Endothelial cell of umbilical vein (primary cell): ENCODE measurements at regions not wholly inside any gene's neighbourhood (a gene's known extent, or its start where the extent isn't known, plus 50 kb on each side); places are given as distances from the start of the nearest gene placed in this dataset.

ENCODE experiments used
- BruUV-seq: library from RNA; stranded (reverse); fragments of 400-500 nt; replicated peaks from 2 replicates; lab custom pipeline; 2021; lab: Mats Ljungman, UMichigan
- CTCF ChIA-PET: fragments of 300-600, 350-600 bp; sonication (Branson Sonifier 250); formaldehyde crosslinking; loops from one replicate; lab custom pipeline; 2021; ENCODE audit warnings: antibody characterized with exemption, inconsistent platforms; lab: Charles Lee
- POLR2A ChIA-PET: fragments of 300-600, 350-600 bp; sonication (Branson Sonifier 250); formaldehyde crosslinking; loops from one replicate; lab custom pipeline; 2021; ENCODE audit warnings: antibody characterized with exemption, inconsistent platforms; lab: Charles Lee
- DNase-seq: peaks from one replicate; pipeline ENCODE4 v3.0.0-alpha.2; 2011; ENCODE audit warnings: low read depth, low spot score
- FAIRE-seq: peaks from 2 replicates; lab custom pipeline; 2011; peaks lifted over from hg19 to GRCh38; lab: Jason Lieb, UNC
- H2AFZ ChIP-seq: 2 replicates; pipeline ENCODE4 v1.6.0; 2012; ENCODE audit warnings: low read depth, low read length, control low read depth, inconsistent platforms
- H3K27ac ChIP-seq: 2 replicates; pipeline ENCODE4 v1.5.1; 2011; ENCODE audit warnings: low read depth, mild to moderate bottlenecking, control low read depth, low read length, moderate library complexity; ENCODE audit not compliant: insufficient read depth
- H3K27me3 ChIP-seq, 2 experiments: 2 replicates each; pipeline versions ENCODE4 v1.6.0 to v1.6.1; 2011; ENCODE audit warnings: low read length in 2 of 2, mixed read lengths in 1 of 2; ENCODE audit not compliant: control insufficient read depth in 2 of 2, insufficient read depth in 2 of 2
- H3K36me3 ChIP-seq, 2 experiments: 2 replicates in 1 of 2; 3 replicates in 1 of 2; pipeline ENCODE4 v1.5.1; 2011; ENCODE audit warnings: low read length in 2 of 2, mild to moderate bottlenecking in 1 of 2, moderate library complexity in 1 of 2; ENCODE audit not compliant: control insufficient read depth in 2 of 2, insufficient read depth in 2 of 2; ENCODE audit errors: extremely low read depth in 1 of 2
- H3K4me1 ChIP-seq: 3 replicates; pipeline ENCODE4 v1.5.1; 2011; ENCODE audit warnings: mild to moderate bottlenecking, low read length; ENCODE audit not compliant: control insufficient read depth, insufficient read depth; ENCODE audit errors: extremely low read depth
- H3K4me2 ChIP-seq: 2 replicates; pipeline ENCODE4 v1.6.1; 2011; ENCODE audit warnings: low read length, control low read depth, mixed read lengths; ENCODE audit not compliant: insufficient read depth
- H3K4me3 ChIP-seq, 3 experiments: fragments of 200-600 bp in 1 of 3; sonication (generic), shearing (Covaris generic) in 1 of 3; replicated peaks in 1 of 3; 2 replicates each; pipeline ENCODE4 v1.5.1; 2011 to 2016; ENCODE audit warnings: control low read depth in 3 of 3, low read length in 3 of 3, mild to moderate bottlenecking in 2 of 3, inconsistent platforms in 1 of 3, low read depth in 1 of 3, moderate library complexity in 1 of 3; ENCODE audit not compliant: insufficient read depth in 1 of 3
- H3K79me2 ChIP-seq: 2 replicates; pipeline ENCODE4 v1.6.0; 2012; ENCODE audit warnings: low read length, inconsistent platforms; ENCODE audit not compliant: control insufficient read depth, insufficient read depth
- H3K9ac ChIP-seq: replicated peaks from 2 replicates; pipeline ENCODE3; 2011; ENCODE audit warnings: low read length, control low read depth; ENCODE audit not compliant: insufficient read depth; ENCODE audit errors: extremely low read depth
- H3K9me1 ChIP-seq: replicated peaks from 3 replicates; pipeline ENCODE4 v1.6.0; 2011; ENCODE audit warnings: mild to moderate bottlenecking, low read length; ENCODE audit not compliant: control insufficient read depth, insufficient read depth; ENCODE audit errors: extremely low read depth
- H3K9me3 ChIP-seq: replicated peaks from 2 replicates; pipeline ENCODE4 v1.5.1; 2012; ENCODE audit warnings: low read length, inconsistent platforms; ENCODE audit not compliant: control insufficient read depth, insufficient read depth
- H4K20me1 ChIP-seq: replicated peaks from 2 replicates; pipeline ENCODE3; 2011; ENCODE audit warnings: mild to moderate bottlenecking, low read length; ENCODE audit not compliant: control insufficient read depth, insufficient read depth; ENCODE audit errors: extremely low read depth
- EZH2 ChIP-seq: IDR thresholded peaks from 2 replicates; pipeline ENCODE4 v1.6.1; 2012; ENCODE audit warnings: borderline replicate concordance, low read depth, mild to moderate bottlenecking, moderate library complexity, low read length, inconsistent platforms; ENCODE audit not compliant: severe bottlenecking
- FOS ChIP-seq: IDR thresholded peaks from 2 replicates; pipeline ENCODE4 v1.6.1; 2011; ENCODE audit warnings: mild to moderate bottlenecking, low read length, moderate library complexity, borderline replicate concordance; ENCODE audit not compliant: insufficient read depth
- GATA2 ChIP-seq: IDR thresholded peaks from 2 replicates; pipeline ENCODE4 v1.7.0; 2011; ENCODE audit warnings: low read depth, mild to moderate bottlenecking, moderate library complexity, mixed read lengths, low read length; ENCODE audit not compliant: insufficient read length, insufficient read depth
- JUN ChIP-seq: IDR thresholded peaks from 2 replicates; pipeline ENCODE4 v1.6.1; 2011; ENCODE audit warnings: borderline replicate concordance, low read depth; ENCODE audit not compliant: insufficient read length, insufficient read depth
- MYC ChIP-seq: IDR thresholded peaks from one replicate; pipeline ENCODE4 v1.6.1; 2011; ENCODE audit warnings: mild to moderate bottlenecking, low read depth, low read length
- POLR2A ChIP-seq: IDR thresholded peaks from 2 replicates; pipeline ENCODE4 v1.6.1; 2012; ENCODE audit warnings: low read depth, mild to moderate bottlenecking, control low read depth, low read length
- POLR2AphosphoS5 ChIP-seq: IDR thresholded peaks from 2 replicates; pipeline ENCODE4 v1.6.1; 2012; ENCODE audit warnings: low read depth, mild to moderate bottlenecking, control low read depth, low read length, moderate library complexity; ENCODE audit not compliant: insufficient read depth
- dilution Hi-C: fragments of 300-500 bp; cut with MboI; formaldehyde crosslinking; loops from one replicate; pipeline ENCODE4 v1.15.0; 2019; ENCODE audit warnings: low sequenced_read_pairs; ENCODE audit not compliant: extremely low pct_ligation_motif_present
- intact Hi-C: fragments of 100-400 bp; cut with micrococcal nuclease; formaldehyde crosslinking; loops from one replicate; pipeline ENCODE4 v1.10.0; 2022
- TF ChIP-seq, protein P1 (sequence below), 2 donors: IDR thresholded peaks; 1 replicate in 1 of 2; 2 replicates in 1 of 2; pipeline ENCODE4 v1.5.1; 2011; ENCODE audit warnings: low read length in 2 of 2, mild to moderate bottlenecking in 2 of 2, moderate library complexity in 2 of 2, control low read depth in 1 of 2, inconsistent platforms in 1 of 2, low read depth in 1 of 2; ENCODE audit not compliant: insufficient read depth in 1 of 2; ENCODE audit errors: extremely low read depth in 1 of 2
- TF ChIP-seq, protein P2 (sequence below): IDR thresholded peaks from 2 replicates; pipeline ENCODE4 v1.6.1; 2011; ENCODE audit not compliant: insufficient read depth, insufficient read length

DNA sequence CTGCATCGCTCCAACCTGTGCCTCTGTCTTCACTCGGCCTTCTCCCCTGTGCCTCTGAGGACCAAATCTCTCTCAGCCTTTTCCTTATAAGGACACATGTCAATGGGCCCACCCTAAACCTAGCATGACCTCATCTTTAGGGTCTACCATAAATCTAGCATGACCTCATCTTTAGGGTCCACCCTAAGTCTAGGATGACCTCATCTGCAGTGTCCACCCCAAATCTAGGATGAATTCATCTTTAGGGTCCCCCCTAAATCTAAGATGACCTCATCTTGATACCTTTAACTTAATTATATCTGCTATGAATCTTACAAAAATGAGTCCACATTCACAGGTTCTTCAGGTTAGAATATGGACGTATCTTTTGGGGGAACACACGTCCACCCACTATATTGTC, 131.1 kb upstream of the RPL38 start:
- Histone ChIP-seq H3K9me3 (peaks cover 2% of the 10 kb centered on the region), H3K4me2 (no peak overlapping the region), H2AFZ (no peak overlapping the region), H4K20me1 (no peaks in the 10 kb centered on the region), H3K36me3 (no peaks in the 10 kb centered on the region), H3K27me3 (no peaks in the 10 kb centered on the region), H3K27ac (no peak overlapping the region), H3K9me1 (no peaks in the 10 kb centered on the region), H3K4me3 (no peak overlapping the region), H3K9ac (no peak overlapping the region), H3K79me2 (no peaks in the 10 kb centered on the region), H3K4me1 (no peaks in the 10 kb centered on the region)
- BruUV-seq = no TSS peak
- dilution Hi-C loops = no loop called here
- ChIA-PET POLR2A (no interaction called here), CTCF (no interaction called here)
- FAIRE-seq = no peak
- DNase-seq = no peak
- TF ChIP-seq MYC = no peak
- TF ChIP-seq JUN = peak; percentile 56
- intact Hi-C loops = no loop called here

DNA sequence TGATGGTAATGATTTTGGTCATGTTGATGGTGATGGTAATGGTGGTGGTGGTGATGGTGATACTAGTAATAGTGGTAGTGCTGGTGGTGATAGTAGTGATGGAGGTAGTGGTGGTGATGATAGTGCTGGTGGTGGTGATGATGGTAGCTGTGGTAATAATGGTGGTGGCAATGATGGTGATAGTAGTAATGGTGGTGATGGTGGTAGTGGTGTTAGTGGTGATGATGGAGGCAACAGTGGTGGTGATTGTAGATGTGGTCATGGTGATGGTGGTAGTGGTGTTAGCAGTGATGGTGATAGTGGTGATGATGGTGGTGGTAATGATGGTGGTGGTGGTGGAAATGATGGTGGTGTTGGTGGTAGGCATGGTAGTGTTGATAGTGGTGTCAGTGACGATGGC, 127.0 kb upstream of the RPL38 start:
- no peak overlapping the region for H3K27ac ChIP-seq
- H3K4me2 ChIP-seq = no peak overlapping the region
- H4K20me1 ChIP-seq = no peaks in the 10 kb centered on the region
- no peak overlapping the region for H3K4me3 ChIP-seq
- ChIA-PET POLR2A (no interaction called here), CTCF (no interaction called here)
- no peak overlapping the region for H2AFZ ChIP-seq
- no peaks in the 10 kb centered on the region for H3K27me3 ChIP-seq
- FAIRE-seq (no peak), DNase-seq (no peak)
- intact Hi-C loops (no loop called here), dilution Hi-C loops (no loop called here)
- H3K79me2 ChIP-seq = no peaks in the 10 kb centered on the region
- TF ChIP-seq, protein P1, sequence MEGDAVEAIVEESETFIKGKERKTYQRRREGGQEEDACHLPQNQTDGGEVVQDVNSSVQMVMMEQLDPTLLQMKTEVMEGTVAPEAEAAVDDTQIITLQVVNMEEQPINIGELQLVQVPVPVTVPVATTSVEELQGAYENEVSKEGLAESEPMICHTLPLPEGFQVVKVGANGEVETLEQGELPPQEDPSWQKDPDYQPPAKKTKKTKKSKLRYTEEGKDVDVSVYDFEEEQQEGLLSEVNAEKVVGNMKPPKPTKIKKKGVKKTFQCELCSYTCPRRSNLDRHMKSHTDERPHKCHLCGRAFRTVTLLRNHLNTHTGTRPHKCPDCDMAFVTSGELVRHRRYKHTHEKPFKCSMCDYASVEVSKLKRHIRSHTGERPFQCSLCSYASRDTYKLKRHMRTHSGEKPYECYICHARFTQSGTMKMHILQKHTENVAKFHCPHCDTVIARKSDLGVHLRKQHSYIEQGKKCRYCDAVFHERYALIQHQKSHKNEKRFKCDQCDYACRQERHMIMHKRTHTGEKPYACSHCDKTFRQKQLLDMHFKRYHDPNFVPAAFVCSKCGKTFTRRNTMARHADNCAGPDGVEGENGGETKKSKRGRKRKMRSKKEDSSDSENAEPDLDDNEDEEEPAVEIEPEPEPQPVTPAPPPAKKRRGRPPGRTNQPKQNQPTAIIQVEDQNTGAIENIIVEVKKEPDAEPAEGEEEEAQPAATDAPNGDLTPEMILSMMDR (IDR thresholded peaks at IDR 0.05; ENCODE audit: extremely low read depth in 1 of 2, insufficient read depth in 1 of 2, low read depth in 1 of 2, low read length in 2 of 2) = no peak
- no peak for TF ChIP-seq POLR2A
- TF ChIP-seq MYC = no peak
- TF ChIP-seq JUN = no peak
- TF ChIP-seq POLR2AphosphoS5 = no peak
- no peak for TF ChIP-seq FOS
- TF ChIP-seq, protein P2, sequence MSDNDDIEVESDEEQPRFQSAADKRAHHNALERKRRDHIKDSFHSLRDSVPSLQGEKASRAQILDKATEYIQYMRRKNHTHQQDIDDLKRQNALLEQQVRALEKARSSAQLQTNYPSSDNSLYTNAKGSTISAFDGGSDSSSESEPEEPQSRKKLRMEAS = no peak
- TF ChIP-seq GATA2 = no peak
- TF ChIP-seq EZH2 = no peak
- H3K9ac ChIP-seq = no peak overlapping the region
- peaks cover 2% of the 10 kb centered on the region for H3K9me3 ChIP-seq
- no peaks in the 10 kb centered on the region for H3K4me1 ChIP-seq
- no TSS peak for BruUV-seq
- H3K36me3 ChIP-seq = no peaks in the 10 kb centered on the region
- H3K9me1 ChIP-seq = no peaks in the 10 kb centered on the region
